GM18867 (cell line): ENCODE measurements at regions not wholly inside any gene's neighbourhood (a gene's known extent, or its start where the extent isn't known, plus 50 kb on each side); places are given as distances from the start of the nearest gene placed in this dataset.
"Not testable (repeated sequence)": the region's sequence is repeated elsewhere in the genome, so short reads cannot be mapped to it uniquely, and the experiment has no call there.

Experiments used
- ATAC-seq: cut with Tn5 transposase; IDR thresholded peaks from one replicate; pipeline ENCODE4 v1.9.1; 2021; ENCODE audit warnings: mild to moderate bottlenecking, moderate library complexity; ENCODE audit not compliant: unreplicated experiment

DNA sequence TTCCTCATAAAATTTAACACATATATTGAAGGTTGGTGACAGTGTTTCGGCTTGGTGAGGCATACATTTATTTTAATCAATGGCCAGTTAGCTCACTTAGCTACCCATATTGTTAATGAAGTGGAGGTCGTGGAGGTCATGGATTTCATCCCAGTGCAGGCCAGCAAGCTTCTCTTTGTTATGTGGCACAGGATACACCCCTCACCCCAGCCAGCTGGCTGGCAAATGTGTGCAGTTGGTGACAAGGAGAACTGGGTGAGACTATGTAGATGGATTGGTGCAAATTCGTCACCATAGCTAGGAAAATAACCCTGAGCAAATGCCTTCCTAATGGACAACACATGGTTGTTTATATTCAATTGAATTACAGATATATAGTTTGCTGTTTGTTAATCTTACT is 50.5 kb upstream of the FOXP2 start:
- ATAC-seq = no peak

DNA sequence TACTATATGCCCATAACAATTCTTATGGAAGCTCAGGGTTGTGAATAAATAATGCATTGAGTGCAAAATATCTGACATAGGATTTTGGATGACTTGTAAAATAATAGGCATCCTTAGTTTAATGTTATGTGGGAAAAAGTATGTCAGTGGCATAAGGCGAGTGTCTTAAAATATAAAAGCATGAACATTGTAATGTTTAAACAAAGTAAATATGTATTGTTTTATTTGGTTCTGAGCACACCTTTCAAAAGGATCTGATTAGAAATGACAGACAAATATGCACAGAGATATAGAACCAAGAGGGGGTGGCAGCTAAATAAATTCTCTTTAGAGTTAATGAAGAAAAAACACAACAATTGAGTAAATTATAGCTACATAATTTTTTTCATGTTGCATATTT is 51.3 kb upstream of the FOXP2 start:
- ATAC-seq = no peak

DNA sequence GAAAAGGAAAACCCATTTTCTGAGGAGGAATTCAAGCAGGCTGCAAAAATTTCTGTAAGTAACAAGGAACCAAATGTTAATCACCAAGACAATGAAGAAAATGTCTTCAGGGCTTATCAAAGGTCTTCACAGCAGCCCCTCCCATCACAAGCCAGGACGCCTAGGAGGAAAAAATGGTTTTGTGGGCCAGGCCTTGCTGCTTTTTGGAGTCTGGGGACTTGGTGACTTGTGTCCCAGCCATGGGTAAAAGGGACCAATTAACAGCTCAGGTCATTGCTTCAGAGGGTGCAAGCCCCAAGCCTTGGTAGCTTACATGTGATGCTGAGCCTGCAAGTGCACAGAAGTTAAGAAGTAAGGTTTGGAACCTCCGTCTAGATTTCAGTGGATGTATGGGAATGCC is 55.7 kb upstream of the FOXP2 start:
- ATAC-seq = no peak

DNA sequence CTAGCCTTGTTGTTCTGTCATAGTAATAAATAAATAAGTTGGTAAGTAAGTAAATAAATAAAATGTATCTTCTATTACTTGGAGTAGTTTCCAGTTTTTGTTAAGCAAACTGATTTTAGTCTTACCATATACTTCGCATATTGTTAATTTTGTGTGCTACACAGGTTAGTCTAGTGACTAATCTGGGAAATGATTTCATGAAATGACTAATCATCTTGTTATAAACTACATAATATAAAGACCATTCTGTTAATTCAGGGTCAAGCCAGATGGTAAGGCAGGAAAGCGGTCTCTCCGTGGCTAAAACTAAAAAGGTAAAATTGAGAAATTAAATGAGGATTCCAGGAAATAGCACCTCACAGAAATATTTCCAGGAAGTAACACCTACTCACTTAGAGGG is 58.5 kb upstream of the FOXP2 start:
- ATAC-seq = no peak

DNA sequence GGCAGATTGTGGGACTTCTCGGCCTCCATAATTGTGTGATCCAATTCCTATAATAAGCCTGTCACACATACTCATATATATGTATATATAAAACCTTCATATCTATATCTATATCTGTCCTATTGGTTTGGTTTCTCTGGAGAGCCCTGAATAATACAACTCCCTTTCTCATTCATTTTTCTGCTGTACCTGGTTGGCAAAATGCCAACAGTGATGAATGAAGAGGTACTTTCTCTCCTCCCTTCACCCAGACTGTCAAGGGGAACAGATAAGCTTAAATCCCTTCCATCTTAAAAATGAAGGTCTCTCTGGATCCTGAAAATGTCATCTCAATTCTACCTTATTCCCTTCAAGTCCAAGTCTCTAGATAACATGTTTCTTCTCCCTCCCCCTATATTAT is 60.3 kb upstream of the FOXP2 start:
- ATAC-seq = no peak

DNA sequence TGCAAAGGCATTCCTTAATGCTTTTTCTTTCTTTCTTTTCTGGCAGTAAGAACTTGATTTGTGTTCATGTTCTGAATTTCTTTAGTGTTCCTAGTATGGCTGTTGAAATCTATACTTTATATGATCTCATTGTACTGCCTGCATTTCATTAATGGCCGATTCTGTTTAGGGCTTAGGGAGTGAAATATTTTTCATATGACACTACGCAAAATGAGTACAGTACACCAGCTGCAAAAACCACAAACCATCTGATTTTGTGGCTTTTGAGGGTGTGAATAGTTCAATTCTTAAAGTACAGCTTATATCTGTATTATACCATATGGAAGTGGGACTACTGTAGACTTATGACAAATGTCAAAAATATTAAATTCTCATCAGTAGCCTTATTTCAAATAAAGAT is 69.1 kb upstream of the FOXP2 start:
- no peak for ATAC-seq

DNA sequence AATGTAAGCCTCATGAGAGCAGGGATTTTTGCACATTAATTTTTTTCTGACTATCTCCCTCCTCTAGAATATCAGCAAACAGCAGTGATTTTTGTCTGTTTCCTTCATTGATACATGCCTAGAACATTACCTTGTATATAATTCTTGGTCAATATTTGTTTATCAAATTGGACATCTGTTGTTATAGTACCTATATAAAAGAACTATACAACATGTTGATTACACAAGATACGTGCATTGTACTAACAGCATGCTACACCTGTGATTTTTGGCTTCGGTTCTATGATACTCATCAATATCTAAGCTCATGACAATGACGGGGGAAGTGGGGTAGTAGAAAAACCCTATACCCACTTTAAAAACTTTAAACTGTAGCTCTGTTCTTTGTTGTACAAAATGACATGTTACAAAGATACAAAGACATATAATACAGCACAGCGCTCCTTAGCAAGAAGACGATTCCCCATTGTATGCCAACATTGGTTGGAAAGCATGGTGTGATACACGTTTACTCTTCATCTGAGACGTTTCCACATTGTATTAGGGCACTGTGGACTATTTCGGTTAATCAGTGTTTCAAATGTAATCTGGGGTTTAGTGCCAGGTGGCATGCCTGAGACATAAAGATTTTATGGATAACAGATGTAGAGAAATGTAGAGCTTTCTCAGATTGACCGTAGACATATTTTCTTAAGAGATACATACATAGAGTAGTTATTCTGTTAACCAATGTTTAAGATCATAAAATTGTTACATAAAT is 70.5 kb upstream of the FOXP2 start:
- no peak for ATAC-seq

DNA sequence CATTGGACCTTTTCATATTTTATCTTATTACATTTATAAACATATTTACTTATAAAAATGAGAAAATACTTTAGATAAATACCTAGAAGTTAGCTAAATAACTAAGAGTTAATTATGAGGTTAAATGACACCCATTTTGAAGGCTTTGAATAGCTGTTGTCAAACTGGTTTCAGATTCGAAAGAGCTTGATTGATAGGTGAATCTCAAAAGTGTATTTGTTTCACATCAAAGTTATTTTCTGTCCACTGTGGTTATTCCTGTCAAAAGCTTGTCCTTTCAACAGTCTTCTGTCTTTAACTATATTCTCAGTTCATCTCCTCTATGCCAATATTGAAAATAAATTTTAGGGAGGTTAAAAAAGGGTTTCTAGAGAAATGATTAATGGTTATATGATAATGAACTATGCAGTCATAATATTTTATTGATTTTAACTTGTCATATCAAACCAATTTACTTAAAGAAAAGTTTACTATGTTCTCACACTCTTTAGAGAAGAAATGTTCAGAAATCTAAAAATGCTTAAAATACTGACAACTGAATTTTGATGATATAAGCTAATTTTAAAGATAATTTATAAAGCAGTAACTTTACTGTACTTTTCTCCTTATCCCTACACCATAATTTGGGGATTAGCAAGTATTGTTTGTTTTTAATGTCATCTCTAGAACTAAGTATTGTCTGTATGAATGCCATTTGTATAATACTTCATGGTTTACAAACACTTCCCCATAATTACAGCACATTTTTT is 72.0 kb upstream of the FOXP2 start:
- ATAC-seq = no peak

DNA sequence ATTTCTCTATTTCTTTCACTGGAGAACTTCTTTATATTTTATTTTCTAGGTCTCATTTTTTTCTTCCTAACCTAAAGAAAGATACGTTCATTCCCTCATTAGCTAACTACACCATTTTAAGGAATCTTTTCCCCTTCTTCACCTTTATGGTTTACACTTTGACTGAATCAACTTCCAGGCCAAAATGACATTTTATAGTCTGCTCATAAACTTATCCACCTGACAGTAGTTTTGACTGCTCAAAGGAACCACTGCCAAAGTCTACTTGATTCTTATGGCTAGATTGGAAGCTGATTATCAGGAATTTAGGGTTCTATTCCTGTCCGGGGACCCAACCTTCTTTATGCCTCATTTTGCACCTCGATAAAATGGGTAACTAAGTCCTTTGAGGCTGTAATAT is 73.0 kb upstream of the FOXP2 start:
- no peak for ATAC-seq

DNA sequence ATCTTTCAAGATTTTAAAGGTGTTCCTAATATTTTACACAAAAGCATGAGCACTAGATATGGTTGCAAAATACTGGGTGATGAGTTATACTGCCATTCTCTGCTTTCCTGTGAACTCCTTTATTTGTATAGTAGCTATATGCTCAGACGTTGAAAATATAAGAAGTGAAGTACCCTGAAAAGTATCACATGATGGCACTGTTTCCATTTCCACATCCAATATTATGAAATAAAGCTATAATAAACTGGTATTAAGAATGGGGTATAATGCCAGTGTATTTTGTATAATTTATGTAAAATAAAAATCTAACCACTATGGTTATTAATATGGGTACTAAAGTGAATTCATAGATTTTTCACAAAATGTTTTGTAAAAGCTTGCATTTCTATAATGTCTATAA is 79.6 kb upstream of the FOXP2 start:
- ATAC-seq = no peak

DNA sequence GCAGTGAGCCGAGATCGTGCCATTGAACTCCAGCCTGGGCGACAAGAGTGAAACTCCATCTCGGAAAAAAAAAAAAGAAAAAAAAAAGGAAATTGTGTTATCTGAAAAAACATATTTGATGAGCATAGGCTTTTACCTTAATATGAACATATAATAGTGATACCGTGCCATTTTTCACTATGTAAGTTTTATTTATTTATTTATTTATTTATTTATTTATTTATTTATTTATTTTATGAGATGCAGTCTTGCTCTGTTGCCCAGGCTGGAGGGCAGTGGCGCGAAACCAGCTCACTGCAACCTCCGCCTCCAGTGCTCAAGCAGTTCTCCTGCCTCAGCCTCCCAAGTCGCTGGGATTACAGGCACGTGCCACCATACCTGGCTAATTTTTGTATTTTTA is 85.2 kb upstream of the FOXP2 start:
- not testable (repeated sequence) for ATAC-seq

DNA sequence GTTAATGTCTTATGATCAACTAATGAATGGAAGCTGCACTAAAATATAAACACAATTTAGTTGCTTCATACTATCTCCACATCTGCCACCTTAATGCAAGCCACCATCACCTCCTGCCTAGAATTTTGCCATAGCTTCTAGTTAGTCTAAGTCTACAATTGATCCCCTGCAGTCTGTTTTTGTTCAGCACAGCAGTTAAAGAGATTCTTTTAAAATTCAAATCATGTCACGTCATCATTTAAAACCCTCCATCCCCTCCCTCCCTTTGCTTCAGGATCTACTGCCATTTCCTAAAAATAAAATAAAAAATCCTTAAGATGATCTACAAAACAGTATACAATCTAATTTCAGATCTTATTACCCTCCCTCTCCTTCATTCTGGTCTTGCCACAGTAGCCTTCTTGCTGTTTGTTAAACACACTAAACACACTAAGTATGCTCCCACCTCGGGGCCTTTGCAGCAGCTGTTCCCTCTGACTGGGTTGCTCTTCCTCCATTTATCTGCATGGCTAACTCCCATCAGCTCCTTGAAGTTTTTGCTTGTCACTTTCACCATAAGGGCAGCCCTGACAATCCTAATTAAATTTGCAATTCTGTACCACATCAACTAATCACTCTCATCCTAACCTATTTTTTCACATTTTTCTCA is 97.0 kb upstream of the FOXP2 start:
- no peak for ATAC-seq

DNA sequence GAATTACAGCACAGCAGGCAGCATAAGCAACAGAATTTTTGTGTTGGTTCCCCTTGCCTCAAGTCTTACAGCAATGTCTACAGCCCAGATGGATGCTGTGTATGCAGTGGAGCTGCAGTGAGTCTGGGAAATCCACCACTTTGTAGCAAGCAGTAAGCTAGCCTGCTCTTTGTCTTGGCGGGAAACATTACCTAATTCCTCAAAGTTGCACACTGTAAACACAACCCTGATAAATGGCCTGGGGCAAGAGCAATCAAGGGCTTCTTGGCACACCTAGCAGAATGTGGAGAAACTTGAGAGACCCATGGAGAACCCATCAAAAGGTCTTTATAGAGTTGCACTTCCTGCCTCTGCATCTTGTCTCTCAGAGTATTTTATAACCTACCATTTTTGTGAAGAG is 102.0 kb upstream of the FOXP2 start:
- no peak for ATAC-seq

DNA sequence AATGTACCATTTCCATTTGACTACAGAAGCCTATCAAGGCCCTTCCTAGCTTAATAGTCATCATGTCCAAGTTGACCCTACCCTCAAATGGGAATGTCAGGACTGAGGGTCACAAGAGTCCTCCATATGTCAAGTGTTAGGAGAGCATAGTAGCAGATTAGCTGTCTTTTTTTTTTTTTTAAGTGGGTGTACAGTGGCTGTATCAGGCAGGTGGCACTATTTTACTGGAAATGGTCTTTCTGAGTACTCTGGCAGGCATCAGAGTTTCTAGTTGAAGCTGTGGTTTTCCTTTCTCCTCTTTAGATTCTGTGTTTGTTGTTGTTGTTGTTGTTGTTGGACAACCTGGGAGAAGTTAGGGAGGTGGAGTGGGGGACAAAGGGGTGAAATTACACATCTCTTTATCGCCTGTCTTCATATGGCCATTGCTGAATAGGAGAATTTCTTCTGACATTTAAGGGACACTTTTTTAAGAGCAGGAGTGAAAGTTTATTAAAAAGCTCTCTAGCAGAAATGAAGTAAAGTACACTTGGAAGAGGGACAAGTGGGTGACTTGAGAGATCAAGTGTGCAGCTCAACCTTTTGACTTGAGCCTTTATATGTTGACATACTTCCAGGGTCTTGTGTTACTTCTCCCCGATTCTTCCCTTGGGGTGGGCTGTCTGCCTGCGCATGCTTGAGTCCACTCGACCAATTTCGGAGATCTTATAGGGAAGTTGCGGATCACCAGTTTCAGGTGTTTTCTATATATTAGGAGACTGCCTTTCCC is 104.1 kb upstream of the FOXP2 start:
- ATAC-seq = no peak

DNA sequence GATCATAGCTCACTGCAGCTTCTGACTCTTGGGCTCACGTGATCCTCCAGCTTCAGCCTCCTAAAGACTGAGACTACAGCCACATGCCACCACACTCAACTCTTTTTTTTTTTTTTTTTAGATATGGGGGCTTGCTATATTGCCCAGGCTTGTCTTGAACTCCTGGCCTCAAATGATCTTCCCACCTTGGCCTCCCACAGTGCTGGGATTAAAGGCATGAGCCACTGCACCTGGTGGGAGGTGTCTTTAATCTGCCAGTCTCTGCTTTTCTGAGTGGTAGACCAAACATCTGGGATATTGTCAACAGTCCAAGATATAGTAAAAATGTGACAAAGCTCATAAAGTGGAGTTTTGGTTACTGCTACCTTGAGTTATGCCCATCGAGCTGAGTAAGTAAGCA is 104.9 kb upstream of the FOXP2 start:
- no peak for ATAC-seq

DNA sequence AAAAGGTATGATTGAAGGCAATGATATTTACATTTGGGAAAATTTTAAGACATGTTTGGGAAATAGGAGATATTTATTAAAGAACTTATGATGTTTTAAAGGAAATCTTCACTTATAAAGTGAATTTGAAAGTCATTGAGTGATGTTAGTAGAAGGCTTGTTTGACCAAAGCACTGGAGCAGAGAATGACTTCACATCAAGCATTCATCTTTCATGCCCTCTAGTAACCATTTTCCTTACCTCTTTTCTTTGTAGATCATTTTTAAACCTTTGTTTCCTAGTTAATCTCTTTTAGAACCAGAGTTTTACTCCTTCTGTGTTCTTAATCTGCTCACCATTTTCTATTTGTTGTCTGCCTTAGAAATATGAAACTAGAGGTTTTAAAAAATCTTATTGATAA is 111.3 kb upstream of the FOXP2 start:
- no peak for ATAC-seq

DNA sequence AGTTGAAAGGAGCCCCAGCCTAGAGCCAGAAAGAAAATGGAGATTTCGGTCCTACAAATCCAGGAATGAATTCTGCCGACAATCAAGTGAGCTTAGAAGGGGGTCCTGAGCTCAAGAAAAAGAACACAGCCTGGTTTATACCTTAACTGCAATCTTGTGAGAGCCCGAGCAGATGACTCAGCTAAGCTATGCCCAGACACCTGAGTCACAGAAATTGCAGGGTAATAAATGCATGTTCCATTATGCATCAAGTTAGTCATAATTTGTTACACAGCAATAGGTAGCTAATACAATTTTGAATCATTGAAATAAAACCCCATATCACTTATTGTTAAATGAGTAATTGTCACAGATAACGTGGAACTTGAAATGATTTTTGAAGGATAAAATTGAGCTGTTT is 111.8 kb upstream of the FOXP2 start:
- ATAC-seq = no peak

DNA sequence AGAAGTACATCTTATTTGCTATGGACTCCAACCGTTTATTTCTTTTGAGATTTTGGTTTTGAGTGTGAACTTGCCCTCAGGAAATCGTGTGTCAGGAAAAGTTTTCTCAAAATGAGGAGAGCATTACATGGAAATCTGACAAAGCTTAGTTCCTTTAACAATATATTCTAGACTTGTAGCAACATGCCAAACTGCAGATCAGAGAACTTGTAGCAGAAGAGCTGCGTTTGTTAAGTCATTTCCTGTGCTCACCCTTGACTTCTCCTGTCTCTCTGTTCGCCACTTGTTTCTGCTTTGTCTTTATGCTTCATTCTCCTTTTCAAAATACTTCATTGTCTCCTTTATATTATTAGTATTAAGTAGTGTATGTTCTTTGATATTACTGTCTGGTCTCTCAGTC is 116.6 kb upstream of the FOXP2 start:
- no peak for ATAC-seq

DNA sequence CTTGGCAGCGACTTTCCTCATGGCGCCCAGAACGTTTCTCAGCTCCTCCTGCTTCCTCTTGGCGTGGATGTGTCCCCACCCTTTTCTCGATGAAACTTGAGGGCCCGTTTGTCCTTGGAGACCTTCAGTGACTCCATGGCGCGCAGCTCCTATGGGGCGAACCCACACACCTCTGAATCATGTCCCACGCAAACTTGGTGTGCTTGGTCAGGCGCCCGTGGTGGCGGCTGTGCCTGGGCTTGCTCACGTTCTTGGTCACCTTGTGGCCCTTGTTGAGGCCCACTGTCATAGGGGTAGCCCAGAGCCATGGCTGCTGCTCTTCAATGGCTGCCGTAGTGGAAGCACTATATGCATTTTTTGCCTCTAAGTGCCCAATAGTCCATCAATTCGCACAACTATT is 117.5 kb upstream of the FOXP2 start:
- no peak for ATAC-seq

DNA sequence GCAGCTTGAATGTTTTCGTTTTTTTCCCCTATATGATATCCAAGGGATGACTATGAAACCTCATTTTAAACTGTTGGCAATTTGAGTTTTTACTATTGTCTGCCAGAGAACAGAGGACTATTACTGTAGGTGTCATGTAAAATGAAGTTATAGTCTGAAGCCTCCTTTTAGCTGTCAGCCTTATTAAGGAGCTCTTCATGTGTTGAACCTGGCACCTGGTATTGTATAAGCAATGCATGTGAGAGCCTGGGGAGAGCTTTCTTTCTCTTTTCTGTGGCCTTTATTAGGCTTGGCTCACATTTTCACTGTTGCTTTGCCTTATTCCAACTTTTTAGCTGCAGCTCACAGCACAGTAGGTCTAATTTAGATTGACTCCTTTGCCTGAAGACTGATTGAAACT is 119.1 kb upstream of the FOXP2 start:
- no peak for ATAC-seq

DNA sequence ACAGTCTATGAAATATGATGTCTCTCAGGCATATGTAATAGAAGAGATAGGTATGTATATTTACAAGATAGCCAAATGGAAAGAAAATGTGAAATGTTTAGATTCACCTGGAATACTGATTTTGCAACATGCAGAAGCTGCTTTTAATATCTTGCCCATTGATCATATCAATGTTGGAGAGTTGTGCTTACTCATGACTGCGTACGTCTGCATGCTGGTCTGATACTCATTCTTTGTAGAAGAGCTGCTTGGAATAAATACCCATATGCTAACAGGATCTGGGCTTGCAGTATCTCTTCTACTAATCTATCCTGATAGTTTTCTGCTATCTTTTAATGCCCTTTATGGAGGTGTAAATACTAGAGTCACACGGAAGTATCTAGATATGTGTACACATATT is 120.6 kb upstream of the FOXP2 start:
- no peak for ATAC-seq
